Activated T-cell treated with anti-CD3 and anti-CD28 coated beads, Interleukin-2, amount 50 U/mL, for 24 hours (primary cell): ENCODE measurements at regions not wholly inside any gene's neighbourhood (a gene's known extent, or its start where the extent isn't known, plus 50 kb on each side); places are given as distances from the start of the nearest gene placed in this dataset.
A peak's percentile ranks its signal among the peaks of the same experiment; 100 is the strongest.
"Not testable (repeated sequence)": the region's sequence is repeated elsewhere in the genome, so short reads cannot be mapped to it uniquely, and the experiment has no call there.

ENCODE experiments used
- DNase-seq: peaks from one replicate; pipeline ENCODE4 v3.0.0-alpha.2; 2020
- H3K27ac Mint-ChIP-seq: 2 replicates; pipeline ENCODE4 v1.8.0; 2020; ENCODE audit warnings: mild to moderate bottlenecking, mixed read lengths
- H3K27me3 Mint-ChIP-seq: 2 replicates; pipeline ENCODE4 v1.8.0; 2020; ENCODE audit warnings: mixed read lengths
- H3K36me3 Mint-ChIP-seq: 2 replicates; pipeline ENCODE4 v1.8.0; 2020; ENCODE audit warnings: low read depth, mixed read lengths
- H3K4me1 Mint-ChIP-seq: 2 replicates; pipeline ENCODE4 v1.8.0; 2020; ENCODE audit warnings: low read depth, mixed read lengths
- H3K4me3 Mint-ChIP-seq: 2 replicates; pipeline ENCODE4 v1.8.0; 2020; ENCODE audit warnings: mild to moderate bottlenecking, moderate library complexity, mixed read lengths
- H3K9me3 Mint-ChIP-seq: 2 replicates; pipeline ENCODE4 v1.8.0; 2020; ENCODE audit warnings: mixed read lengths

- H3K4me3 Mint-ChIP-seq, H3K27ac Mint-ChIP-seq, H3K4me1 Mint-ChIP-seq, H3K9me3 Mint-ChIP-seq, DNase-seq, H3K27me3 Mint-ChIP-seq: not testable (repeated sequence)
- peaks cover 12% of the 10 kb centered on the region for H3K36me3 Mint-ChIP-seq
Measured at GRCh38 chr1:223952801-223953200, 107.1 kb upstream of the TP53BP2 start.

DNA sequence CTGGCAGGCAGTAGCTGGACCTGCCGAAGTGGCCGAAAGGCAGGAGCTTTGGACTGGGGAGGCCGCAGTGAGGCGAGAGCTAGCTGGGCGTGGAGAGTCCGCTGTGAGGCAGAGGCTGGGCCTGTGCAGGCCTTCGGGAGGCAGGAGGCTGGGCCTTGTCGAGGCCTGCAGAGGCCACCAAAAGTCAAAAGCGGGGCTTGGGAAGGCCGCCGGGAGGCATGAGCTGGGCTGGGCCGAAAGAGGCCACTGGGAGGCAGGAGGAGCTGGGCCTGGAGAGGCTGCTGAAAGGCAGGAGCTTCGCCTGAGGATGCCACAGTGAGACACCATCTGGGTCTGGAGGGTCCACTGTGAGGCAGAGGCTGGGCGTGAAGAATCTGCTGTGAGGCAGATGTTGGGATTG is 105.8 kb upstream of the TP53BP2 start:
- H3K4me3 Mint-ChIP-seq, DNase-seq, H3K9me3 Mint-ChIP-seq, H3K27ac Mint-ChIP-seq, H3K27me3 Mint-ChIP-seq, H3K4me1 Mint-ChIP-seq: not testable (repeated sequence)
- H3K36me3 Mint-ChIP-seq, result peaks cover 12% of the 10 kb centered on the region

DNA sequence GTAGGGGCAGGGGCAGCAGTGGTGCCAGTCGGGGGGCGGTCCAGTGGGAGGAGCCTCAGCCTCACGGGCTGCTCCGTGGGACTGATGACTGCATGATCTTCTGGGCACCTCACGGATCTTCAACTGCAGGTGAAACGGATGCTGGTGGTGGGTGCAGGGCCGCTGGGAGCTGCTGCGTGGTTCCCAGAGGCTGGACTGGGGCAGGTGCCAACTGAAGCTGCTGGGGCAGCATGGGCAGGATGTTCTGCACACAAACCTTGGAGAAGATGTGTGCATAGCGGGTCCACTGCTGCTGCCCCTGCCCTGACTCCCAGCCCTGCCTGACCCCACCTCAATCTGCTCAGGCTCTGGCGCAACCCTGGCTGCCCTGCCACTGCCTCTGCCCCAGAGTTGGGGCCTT is 104.2 kb upstream of the TP53BP2 start:
- not testable (repeated sequence) for H3K4me1 Mint-ChIP-seq, H3K27ac Mint-ChIP-seq, DNase-seq, H3K9me3 Mint-ChIP-seq, H3K27me3 Mint-ChIP-seq, H3K4me3 Mint-ChIP-seq
- peaks cover 12% of the 10 kb centered on the region for H3K36me3 Mint-ChIP-seq

GRCh38 chr1:223948041-223948440 is 102.3 kb upstream of the TP53BP2 start:
- not testable (repeated sequence) for H3K9me3 Mint-ChIP-seq, H3K4me1 Mint-ChIP-seq, H3K36me3 Mint-ChIP-seq, H3K27me3 Mint-ChIP-seq, H3K4me3 Mint-ChIP-seq, H3K27ac Mint-ChIP-seq, DNase-seq

DNA sequence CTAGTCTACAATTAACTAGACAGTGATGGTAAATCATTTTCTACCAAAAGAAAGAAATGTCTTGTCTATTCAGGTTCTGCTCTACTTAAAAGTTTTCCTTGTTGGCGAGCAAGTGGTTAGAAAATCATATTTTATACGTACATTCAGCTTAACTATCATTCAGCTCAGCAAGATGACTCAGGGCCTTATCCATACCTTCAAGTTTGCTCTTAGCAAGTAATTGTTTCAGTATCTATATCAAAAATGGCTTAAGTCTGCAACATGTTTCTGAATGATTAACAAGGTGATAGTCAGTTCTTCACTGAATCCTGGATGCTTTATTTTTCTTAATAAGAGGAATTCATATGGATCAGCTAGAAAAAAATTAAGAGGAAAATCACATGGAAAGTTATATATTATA is 90.8 kb upstream of the TP53BP2 start:
- H3K4me1 Mint-ChIP-seq, H3K9me3 Mint-ChIP-seq, H3K36me3 Mint-ChIP-seq, DNase-seq, H3K27ac Mint-ChIP-seq, H3K27me3 Mint-ChIP-seq, H3K4me3 Mint-ChIP-seq: not testable (repeated sequence)

DNA sequence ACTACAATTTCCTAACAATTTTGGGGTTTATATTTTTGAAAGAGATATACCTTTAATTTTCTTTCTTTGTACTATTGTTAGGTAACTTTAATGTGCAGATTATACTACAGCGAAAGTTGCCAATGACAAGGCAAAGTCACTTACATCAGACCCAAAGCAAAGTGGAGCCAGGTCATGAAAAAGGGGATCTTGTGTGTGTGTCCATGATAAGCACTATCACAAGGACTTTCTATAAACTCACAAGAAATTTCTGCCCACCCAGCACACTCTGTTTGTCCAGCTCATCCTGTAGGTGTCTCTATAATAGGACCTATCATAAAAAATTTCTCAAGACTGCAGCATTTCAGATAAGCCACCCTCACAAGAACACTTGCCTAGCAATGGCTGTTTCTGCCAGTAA is 85.7 kb upstream of the TP53BP2 start:
- DNase-seq, H3K4me1 Mint-ChIP-seq, H3K4me3 Mint-ChIP-seq, H3K9me3 Mint-ChIP-seq, H3K27me3 Mint-ChIP-seq, H3K36me3 Mint-ChIP-seq, H3K27ac Mint-ChIP-seq: not testable (repeated sequence)

GRCh38 chr1:223920805-223921204 is 75.1 kb upstream of the TP53BP2 start:
- DNase-seq, H3K27me3 Mint-ChIP-seq, H3K4me1 Mint-ChIP-seq, H3K4me3 Mint-ChIP-seq, H3K36me3 Mint-ChIP-seq, H3K9me3 Mint-ChIP-seq, H3K27ac Mint-ChIP-seq: not testable (repeated sequence)

GRCh38 chr1:223915476-223915875 is 69.7 kb upstream of the TP53BP2 start:
- not testable (repeated sequence) for H3K36me3 Mint-ChIP-seq, H3K27me3 Mint-ChIP-seq, H3K9me3 Mint-ChIP-seq, DNase-seq, H3K4me1 Mint-ChIP-seq, H3K4me3 Mint-ChIP-seq, H3K27ac Mint-ChIP-seq

- not testable (repeated sequence) for H3K9me3 Mint-ChIP-seq, H3K4me1 Mint-ChIP-seq, H3K36me3 Mint-ChIP-seq, DNase-seq, H3K27me3 Mint-ChIP-seq, H3K27ac Mint-ChIP-seq, H3K4me3 Mint-ChIP-seq
Measured at GRCh38 chr1:223913715-223914114, 68.0 kb upstream of the TP53BP2 start.

DNA sequence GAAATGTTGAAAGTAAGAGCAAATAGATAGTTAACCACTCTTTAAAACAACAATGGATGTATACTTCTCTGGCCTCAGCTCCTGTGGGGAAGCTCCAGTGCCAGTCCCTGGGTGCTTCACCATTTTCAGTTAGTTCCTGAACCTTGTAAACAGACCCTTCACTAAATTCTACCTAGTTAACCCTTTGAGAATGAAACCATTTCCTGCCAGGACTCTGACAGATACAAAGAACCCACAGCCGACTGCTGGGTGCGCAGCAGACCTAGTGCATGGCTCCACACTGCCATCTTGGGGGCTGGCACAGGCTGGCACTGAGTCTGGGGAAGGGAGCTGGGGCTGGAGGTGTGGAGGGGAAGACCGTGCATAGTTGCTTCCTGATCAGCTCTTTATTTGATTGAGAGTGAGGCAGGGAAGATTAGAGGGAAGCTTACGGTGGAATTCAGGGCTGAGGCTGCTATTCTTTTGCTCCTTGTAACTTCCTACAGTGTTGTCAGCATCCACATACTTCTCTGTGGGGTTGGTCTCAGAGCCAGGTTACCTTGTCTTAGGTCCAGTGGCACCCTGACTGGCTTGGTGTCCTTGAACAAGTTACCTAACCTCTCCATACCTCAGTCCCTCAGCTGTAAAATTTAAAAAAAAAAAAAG is 62.3 kb upstream of the TP53BP2 start:
- not testable (repeated sequence) for H3K36me3 Mint-ChIP-seq, H3K4me1 Mint-ChIP-seq, H3K9me3 Mint-ChIP-seq, H3K4me3 Mint-ChIP-seq, H3K27me3 Mint-ChIP-seq
- peak; percentile 39 for DNase-seq
- H3K27ac Mint-ChIP-seq, result peak overlapping the region; percentile 58

DNA sequence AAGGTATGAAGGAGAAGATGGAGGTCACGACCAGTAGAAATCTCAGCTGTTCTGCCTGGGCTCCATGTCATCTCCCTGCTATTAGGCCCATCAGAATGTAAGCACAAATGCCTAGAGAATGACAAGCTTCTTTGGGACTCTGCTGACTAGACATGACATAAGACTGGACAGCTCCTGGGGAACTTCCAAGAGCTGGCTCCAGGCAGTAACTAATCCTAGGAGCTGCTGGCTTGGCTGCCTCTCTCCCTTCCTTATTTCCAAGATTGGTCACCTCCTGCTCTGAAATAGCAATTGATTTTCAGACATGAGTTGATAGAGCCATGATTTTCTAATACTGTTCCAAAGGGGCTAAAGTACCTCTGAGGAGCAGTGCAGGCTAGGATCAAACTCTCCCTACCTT is 57.5 kb upstream of the TP53BP2 start:
- not testable (repeated sequence) for H3K27ac Mint-ChIP-seq

DNA sequence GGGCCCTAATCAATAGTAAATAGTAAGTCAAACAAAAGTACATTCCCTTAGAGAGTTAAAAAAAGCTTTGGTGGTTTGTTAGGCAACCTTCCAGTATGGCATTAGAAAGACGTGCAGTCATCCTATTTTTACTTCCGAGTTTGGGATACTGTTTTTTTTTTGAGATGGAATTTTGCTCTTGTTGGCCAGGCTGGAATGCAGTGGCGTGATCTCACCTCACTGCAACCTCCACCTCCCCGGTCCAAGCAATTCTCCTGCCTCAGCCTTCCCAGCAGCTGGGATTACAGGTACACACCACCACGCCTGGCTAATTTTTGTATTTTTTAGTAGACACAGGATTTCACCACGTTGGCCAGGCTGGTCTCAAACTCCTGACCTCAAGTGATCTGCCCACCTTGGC is 54.0 kb upstream of the TP53BP2 start:
- H3K4me1 Mint-ChIP-seq, H3K4me3 Mint-ChIP-seq, H3K27ac Mint-ChIP-seq, H3K9me3 Mint-ChIP-seq, DNase-seq, H3K36me3 Mint-ChIP-seq, H3K27me3 Mint-ChIP-seq: not testable (repeated sequence)

More for the DNA sequence above, 57.5 kb upstream of the TP53BP2 start:
- not testable (repeated sequence) for H3K4me3 Mint-ChIP-seq, H3K36me3 Mint-ChIP-seq, H3K4me1 Mint-ChIP-seq, DNase-seq, H3K27me3 Mint-ChIP-seq, H3K9me3 Mint-ChIP-seq

DNA sequence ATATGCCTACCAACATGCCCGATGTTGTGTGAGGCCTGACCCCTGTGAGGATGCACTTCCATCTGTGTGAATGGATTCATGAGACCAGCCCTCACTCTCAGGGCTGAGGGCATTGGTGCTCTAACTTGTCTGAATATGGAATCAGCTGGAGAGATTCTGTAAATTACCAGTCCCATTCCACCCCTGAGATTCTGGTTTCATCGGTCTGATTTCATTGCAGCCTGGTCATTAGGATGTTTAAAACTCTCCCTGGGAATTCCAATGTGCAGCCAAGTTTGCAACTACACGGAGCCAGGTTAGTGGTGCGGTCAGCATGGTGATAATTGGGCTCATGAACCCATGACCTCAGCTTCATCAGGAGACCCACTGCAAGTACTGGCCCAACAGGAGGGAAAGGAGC is 51.4 kb upstream of the TP53BP2 start:
- H3K4me1 Mint-ChIP-seq, DNase-seq, H3K4me3 Mint-ChIP-seq, H3K27me3 Mint-ChIP-seq, H3K36me3 Mint-ChIP-seq, H3K27ac Mint-ChIP-seq, H3K9me3 Mint-ChIP-seq: not testable (repeated sequence)

DNA sequence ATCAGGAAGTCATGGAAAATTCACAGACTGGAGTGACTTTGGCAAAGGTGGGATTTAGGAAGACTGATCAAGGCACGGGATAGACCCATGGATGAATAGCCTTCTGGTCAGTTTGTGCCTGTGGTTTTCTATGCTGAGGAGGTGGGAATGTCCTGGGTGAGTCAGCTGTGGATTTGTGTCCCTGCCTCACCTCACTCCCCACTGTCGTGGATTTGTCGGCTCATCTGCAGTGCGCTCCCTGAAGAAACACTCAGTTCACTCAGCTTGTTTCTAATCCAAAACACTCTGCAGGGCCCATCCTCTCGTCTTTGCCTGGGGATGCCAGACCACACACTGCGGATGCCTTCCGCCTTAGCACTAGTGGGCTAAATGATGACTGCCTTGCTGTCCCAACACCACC is 50.2 kb upstream of the TP53BP2 start:
- not testable (repeated sequence) for H3K4me3 Mint-ChIP-seq

More for the DNA sequence above, 50.2 kb upstream of the TP53BP2 start:
- H3K27ac Mint-ChIP-seq, H3K4me1 Mint-ChIP-seq, DNase-seq, H3K9me3 Mint-ChIP-seq, H3K27me3 Mint-ChIP-seq, H3K36me3 Mint-ChIP-seq: not testable (repeated sequence)
